ENCODE measurements at regions not wholly inside any gene's neighbourhood (a gene's known extent, or its start where the extent isn't known, plus 50 kb on each side); places are given as distances from the start of the nearest gene placed in this dataset.
"Not testable (repeated sequence)": the region's sequence is repeated elsewhere in the genome, so short reads cannot be mapped to it uniquely, and the experiment has no call there.

GRCh38 chr1:47532921-47533792, 95.3 kb downstream of the FOXD2 start:
- no peak for TF ChIP-seq CTCF (IDR thresholded peaks at IDR 0.05; ENCODE audit: insufficient read depth, low read depth, low read length, missing control alignments)
- DNase-seq (ENCODE audit: low read depth), result peak; percentile 17
- H3K4me3 ChIP-seq (ENCODE audit: low read length), result peak overlapping the region; percentile 10

GRCh38 chr1:47533793-47534328, 96.0 kb downstream of the FOXD2 start:
- DNase-seq (ENCODE audit: low read depth), result no peak
- no peak for TF ChIP-seq CTCF (IDR thresholded peaks at IDR 0.05; ENCODE audit: insufficient read depth, low read depth, low read length, missing control alignments)
- no peak overlapping the region for H3K4me3 ChIP-seq (ENCODE audit: low read length)

- TF ChIP-seq CTCF (IDR thresholded peaks at IDR 0.05; ENCODE audit: insufficient read depth, low read depth, low read length, missing control alignments), result no peak
- no peak for DNase-seq (ENCODE audit: low read depth)
- no peak overlapping the region for H3K4me3 ChIP-seq (ENCODE audit: low read length)
Measured at GRCh38 chr1:47534436-47534835, 96.6 kb downstream of the FOXD2 start.

GRCh38 chr1:47536646-47537118, 98.8 kb downstream of the FOXD2 start:
- no peak for DNase-seq (ENCODE audit: low read depth)
- H3K4me3 ChIP-seq (ENCODE audit: low read length), result no peak overlapping the region
- no peak for TF ChIP-seq CTCF (IDR thresholded peaks at IDR 0.05; ENCODE audit: insufficient read depth, low read depth, low read length, missing control alignments)

GRCh38 chr1:47537268-47537667, 99.4 kb downstream of the FOXD2 start:
- H3K4me3 ChIP-seq (ENCODE audit: low read length), result no peak overlapping the region
- no peak for TF ChIP-seq CTCF (IDR thresholded peaks at IDR 0.05; ENCODE audit: insufficient read depth, low read depth, low read length, missing control alignments)
- DNase-seq (ENCODE audit: low read depth), result no peak

GRCh38 chr1:47537966-47538365, 100.1 kb downstream of the FOXD2 start:
- no peak for TF ChIP-seq CTCF (IDR thresholded peaks at IDR 0.05; ENCODE audit: insufficient read depth, low read depth, low read length, missing control alignments)
- DNase-seq (ENCODE audit: low read depth), result no peak
- H3K4me3 ChIP-seq (ENCODE audit: low read length), result no peak overlapping the region

- not testable (repeated sequence) for H3K4me3 ChIP-seq (ENCODE audit: low read length); DNase-seq (ENCODE audit: low read depth)
Measured at GRCh38 chr1:47538530-47538929, 100.7 kb downstream of the FOXD2 start.

- DNase-seq (ENCODE audit: low read depth); H3K4me3 ChIP-seq (ENCODE audit: low read length): not testable (repeated sequence)
Measured at GRCh38 chr1:47541705-47542104, 103.9 kb downstream of the FOXD2 start.

- DNase-seq (ENCODE audit: low read depth); H3K4me3 ChIP-seq (ENCODE audit: low read length): not testable (repeated sequence)
Measured at GRCh38 chr1:47543089-47543488, 105.2 kb downstream of the FOXD2 start.

Measured in epithelial cell of esophagus (primary cell).